HG03045 (cell line): ENCODE measurements at regions not wholly inside any gene's neighbourhood (a gene's known extent, or its start where the extent isn't known, plus 50 kb on each side); places are given as distances from the start of the nearest gene placed in this dataset.
"Not testable (repeated sequence)": the region's sequence is repeated elsewhere in the genome, so short reads cannot be mapped to it uniquely, and the experiment has no call there.

ENCODE experiments used
- ATAC-seq: cut with Tn5 transposase; IDR thresholded peaks from one replicate; pipeline ENCODE4 v1.9.1; 2021; ENCODE audit warnings: mild to moderate bottlenecking, moderate library complexity; ENCODE audit not compliant: unreplicated experiment

DNA sequence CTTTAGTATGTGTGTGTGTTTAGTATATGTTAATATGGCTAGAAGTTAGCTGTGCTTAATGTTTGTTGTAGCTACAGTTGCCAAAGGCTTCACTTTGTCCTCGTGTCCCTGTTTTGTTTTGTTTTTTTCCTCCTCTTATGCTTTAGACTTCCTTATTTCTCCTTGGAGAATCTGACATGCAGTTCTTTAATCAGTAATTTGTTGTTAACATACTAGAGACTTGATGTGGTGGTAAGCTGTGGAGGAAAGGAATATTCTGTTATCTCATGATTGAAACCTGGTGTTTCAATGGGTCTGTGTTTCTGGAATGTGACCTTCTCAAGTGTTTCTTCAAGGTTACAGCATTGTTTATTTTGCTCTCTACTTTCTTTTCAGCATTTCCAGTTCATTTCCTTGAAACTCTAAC is 515.6 kb upstream of the ST8SIA4 start:
- ATAC-seq: no peak

DNA sequence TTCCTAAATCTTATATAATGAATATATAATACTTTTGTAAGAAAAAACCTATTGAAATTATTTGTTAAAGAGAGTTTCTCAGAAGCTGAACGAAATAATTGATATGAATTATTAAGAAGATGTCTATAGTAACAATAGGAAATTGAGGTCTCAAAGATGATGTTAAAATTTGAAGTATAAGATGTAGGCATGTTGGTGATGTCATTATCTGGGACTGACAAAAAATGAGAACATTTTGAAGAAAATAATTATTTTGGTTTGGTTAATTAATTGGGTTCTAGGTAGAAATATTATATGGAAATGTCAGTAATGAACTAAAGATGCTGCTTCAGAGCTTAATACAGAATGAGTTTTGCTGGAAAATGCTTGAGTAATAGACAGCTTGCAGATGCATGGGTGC is 501.4 kb upstream of the ST8SIA4 start:
- no peak for ATAC-seq

DNA sequence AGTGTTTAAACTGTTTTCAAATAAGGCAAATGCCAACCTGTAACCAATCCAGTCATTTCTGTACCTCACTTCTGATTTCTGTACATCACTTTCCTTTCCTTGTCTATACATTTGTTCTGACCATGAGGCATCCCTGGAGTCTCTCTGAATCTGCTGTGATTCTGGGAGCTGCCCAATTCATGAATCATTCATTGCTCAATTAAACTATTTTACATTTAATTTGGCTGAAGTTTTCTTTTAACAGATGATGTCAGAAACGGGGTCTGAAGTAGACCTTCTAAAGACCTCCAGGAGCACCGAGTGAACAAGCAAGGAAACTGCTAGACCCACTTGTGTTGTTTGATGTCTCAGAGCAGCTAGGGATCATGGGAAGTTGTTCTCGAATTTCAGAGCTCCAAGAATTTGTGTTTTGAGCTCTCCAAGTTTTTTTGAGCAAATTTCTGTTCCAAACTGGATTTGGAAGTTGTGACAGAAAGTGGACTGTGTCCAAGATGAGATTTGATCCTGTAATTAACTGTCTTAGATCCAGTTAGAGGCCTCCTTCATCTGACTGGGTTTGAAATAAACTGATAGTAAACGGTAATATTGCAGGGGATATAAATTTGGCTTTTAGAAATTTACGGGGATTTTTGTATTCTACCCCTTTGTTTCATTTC is 490.8 kb upstream of the ST8SIA4 start:
- no peak for ATAC-seq

DNA sequence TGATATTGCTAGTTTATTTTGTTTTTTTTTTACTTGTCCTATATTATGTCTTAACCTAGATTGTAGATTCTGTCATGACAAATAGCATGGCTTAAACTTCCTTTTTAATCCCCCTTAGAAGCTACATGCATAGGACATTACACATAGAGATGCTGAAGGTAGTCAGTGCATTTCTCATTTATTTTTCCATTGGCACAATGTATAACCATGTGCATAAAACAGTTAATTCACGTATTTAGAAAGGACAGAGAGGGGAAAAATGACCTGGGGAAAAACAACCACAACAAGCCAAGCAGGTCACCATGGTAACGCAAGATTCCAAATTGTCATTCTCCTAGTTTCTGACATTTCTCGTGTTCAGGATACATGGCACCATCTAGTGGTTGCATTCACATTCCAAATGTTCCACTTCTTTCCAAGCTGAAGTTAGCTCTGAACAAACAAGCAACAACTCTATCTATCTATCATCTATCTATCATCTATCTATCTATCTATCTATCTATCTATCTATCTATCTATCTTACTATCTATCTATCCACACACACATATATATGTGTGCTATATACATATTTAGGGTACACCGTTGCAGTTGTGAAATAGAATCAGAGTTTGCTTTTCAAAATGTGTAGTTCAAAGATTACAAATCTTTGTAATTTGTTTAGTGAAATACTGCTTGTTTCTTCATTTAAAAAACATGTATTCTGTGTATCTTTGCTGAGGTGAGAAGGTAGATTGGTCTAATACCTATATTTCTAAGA is 487.2 kb upstream of the ST8SIA4 start:
- no peak for ATAC-seq

DNA sequence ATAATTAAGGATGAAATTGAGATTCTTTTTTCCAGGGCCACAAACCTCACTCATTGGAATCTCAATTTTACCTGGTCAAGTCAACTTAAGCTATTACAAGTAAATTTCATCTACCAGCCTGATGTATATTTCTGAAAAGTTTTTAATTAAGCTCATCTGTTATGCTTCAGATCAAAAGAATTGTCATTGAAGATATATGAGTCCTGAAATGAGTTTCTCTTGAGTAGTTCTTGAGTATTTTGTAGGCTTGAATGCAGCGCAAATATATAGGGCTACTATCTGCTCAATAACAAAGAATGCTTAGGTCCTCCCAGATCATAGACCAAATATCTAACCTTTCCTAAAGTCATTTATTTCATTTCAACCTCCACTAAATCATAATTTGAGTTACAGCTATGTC is 482.2 kb upstream of the ST8SIA4 start:
- no peak for ATAC-seq

DNA sequence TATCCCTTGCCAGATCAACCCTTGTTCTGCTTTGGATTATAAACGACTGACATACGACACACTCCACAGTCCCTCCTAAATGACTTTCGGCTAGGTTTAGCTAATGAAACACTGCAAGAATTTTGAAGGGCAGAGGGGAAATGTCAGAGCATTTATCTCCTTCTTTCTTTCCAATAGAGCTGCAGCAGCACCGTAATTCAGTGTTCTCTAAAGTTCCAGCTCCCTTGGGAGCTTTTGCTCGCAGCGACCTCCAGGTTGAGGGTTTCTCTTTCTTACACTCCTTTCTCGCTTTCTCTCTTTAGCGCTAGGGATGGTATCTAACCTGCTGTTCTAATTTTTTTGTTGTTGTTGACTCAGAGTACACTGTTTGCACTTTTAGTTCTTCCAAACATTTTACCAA is 467.1 kb upstream of the ST8SIA4 start:
- no peak for ATAC-seq

DNA sequence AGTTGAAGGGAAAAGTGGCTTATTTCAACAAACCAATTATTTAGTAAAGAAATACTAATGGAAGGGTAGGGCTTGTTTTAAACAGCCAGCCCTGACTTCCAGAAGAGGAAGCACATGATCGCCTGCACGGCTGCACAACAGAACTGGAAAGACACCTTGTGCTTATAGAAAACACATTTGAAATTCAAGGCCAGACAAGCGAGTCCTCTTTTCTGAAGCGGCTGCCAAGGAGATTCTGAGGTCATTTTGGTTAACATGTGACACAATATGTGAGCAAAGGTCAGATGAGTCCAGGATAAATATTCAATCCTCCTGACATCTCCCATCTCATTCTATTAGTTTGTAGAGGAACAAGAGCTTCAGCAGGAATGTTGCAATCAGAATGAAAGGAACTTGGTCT is 461.4 kb upstream of the ST8SIA4 start:
- no peak for ATAC-seq

DNA sequence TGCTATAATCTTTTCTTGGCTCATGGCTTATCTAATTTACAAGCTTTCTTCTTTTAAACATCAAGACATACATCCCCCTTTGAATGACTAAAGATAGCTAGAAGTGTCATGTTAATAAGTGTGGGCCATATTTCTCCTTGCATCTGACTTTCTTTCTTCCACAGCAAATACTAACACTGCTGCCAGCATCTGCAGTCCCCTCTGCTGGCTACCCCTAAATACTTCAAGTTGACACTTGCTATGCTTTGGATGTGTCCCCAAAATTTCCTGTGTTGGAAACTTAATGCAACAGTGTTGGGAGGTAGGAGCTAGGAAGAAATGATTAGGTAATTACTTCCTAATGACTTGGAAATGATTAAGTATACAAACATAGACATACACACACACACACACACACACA is 459.0 kb upstream of the ST8SIA4 start:
- ATAC-seq: no peak

DNA sequence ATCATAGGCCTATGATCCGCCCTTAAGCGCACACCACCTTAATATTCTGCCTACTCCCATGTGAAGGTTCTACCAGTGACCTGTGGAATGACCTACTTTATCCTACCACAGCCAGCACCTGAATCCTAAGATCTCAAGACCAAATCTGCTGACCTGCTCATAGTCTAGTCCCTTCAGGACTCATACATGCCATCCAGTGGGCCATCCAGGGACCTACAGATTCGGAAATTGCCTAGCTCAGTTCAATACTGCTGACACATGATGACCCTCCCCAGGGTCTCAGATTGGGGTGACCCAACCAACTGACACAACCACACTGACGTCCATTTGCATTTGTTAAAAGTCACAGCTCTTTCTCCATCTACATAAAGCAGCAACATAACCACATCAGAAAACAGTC is 443.8 kb upstream of the ST8SIA4 start:
- no peak for ATAC-seq

DNA sequence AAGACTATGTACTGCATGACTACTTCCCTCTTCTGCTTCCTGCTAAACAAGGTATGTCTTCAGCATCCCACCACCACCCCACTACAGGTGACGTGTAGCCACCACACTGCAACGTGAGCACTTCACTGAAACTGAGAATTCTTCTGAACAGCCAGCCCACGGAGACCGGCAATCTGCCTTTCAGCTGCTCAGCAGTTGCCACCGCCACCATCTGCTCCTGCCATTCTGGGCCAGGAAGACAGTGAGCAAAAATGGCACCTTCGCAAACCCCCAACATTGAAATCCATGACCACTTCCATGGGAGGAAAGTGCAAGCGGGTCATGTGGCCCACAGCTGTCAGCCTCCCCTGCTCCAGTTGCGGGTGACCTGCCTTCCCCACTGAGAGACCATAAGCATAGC is 443.4 kb upstream of the ST8SIA4 start:
- ATAC-seq: no peak

DNA sequence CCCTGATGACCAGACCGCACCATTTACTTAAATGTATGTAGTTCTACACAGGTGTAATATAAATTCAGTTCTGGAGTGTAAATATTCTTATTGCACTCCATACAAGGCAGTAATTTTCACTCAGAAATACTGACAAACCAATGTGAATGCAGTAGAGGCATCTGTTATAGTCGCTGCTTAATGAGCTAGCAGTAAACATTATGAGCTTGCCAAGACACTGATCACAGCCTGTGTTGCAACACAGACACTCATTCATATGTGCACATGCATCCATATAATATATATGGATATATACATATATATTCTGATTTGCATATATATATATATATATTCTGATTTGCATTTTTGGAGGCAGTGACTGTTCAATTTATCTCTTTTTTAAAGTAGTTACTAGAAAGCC is 435.1 kb upstream of the ST8SIA4 start:
- no peak for ATAC-seq

DNA sequence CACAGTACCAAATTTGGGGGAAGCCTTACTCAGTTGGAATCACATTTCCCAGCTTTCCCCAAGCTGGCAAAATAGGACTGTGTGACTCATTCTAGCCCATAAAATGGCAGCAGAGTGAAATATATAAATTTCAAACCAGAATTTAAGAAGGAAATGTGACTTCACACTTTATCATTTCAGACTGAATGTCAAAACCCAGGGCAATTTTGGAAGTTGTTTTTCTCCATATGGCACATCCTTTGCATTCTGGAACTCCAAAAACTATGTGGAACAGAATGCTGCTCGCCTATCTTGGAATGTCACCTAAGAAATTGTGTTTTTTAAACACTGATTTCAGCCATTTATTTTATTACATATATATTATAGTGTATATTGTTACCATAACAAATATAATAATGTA is 424.7 kb upstream of the ST8SIA4 start:
- ATAC-seq: no peak

DNA sequence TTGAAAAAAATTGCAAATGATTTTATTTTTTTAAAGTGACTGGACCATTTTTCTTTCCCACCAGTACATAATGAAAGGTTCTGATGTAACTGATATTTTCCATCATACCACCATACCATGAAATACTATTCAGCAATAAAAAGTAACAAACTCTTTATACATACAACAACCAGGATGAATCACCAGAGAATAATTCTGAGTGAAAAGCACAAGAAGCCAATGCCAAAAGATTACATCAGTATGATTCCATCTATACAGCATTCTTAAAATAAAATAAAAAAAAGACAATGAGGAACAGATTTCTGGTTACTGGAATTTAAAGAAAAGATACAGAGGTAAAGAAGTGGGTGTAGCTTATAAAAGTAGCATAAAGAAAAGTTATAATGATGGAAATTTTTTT is 423.7 kb upstream of the ST8SIA4 start:
- no peak for ATAC-seq

DNA sequence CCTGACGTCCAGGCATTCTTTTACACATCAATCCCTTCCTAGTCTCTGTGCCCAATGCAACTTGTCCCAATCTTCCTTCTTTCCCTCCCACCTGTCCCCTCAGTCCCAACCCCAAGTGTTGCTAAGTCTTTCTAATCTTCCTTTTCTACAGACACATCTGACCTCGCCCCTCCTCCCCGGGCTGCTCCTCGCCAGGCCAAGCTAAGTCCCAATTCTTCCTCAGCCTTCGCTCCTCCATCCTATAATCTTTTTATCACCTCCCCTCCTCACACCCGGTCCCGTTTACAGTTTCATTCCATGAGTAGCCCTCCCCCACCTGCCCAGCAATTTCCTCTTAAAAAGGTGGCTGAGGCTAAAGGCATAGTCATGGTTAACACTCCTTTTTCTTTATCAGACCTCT is 413.3 kb upstream of the ST8SIA4 start:
- not testable (repeated sequence) for ATAC-seq

DNA sequence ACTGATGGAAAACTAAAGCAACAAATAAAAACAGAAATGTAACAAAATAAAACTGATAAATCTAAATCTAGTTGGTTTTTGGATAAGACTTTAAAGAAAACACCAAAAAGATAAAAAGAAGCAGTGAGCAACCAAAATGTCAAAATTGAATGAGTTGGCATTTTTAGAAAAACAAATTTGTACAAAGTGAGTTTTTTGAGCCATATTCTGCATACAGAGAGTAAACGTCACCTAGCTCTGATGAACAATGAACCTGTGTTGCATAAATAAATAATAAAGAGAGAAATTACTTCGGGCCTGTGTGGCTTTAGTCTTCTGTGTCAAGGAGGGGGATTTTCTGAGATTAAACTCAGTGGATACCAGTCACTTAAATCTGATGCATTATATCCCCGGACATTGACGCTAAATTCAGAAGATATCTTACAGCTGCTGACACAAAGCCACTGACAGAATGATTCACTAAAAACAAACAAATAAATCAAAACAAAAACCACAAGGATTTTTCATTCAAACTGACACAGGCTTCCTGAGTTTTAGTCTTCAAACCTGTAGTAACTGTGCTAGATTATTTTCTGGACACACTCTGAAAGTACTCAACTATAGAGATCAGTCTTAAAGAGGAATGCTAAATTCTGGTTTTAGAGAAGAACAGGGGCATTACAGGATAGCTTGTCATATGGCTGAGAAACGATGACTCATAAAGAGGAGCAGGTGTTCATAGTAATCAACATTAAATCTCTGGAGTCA is 403.5 kb upstream of the ST8SIA4 start:
- no peak for ATAC-seq

DNA sequence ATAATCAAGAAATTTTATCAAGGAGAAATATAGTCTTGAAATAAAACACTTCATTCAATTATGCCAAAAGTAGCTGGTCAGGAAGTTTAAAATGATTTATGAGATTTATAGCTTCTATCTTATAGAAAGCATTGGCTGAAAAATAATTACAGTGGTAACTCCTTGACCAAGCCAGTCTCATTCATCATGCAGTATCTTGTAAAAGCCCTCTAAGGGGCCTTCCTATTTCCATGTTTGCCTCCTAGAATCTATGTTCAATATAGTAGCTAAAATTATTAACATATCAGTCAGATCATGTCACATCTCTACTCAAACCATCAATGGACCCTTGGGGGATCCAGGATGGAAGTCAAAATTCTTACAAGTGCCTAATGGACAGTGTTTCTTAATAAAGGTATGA is 393.4 kb upstream of the ST8SIA4 start:
- no peak for ATAC-seq

DNA sequence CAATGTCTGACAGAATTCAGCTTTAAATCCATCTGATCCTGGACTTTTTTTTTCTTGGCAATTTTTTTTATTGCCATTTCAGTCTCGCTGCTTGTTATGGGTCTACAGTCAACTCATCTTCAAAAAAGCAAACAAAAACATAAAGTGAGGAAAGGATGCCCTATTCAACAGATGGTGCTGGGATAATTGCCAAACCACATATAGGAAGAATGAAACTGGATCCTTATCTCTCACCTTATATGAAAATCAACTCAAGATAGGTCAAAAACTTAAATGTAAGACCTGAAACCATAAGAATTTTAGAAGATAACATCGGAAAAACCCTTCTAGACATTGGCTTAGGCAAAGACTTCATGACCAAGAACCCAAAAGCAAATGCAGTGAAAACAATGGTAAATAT is 389.1 kb upstream of the ST8SIA4 start:
- ATAC-seq: no peak

DNA sequence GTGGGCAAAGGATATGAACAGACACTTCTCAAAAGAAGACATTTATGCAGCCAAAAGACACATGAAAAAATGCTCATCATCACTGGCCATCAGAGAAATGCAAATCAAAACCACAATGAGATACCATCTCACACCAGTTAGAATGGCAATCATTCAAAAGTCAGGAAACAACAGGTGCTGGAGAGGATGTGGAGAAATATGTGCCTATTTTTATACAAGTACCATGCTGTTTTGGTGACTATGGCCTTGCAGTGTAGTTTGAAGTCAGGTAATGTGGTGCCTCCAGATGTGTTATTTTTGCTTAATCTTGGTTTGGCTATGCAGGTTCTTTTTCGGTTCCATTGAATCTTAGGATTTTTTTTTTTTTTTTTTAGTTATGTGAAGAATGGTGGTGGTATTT is 387.7 kb upstream of the ST8SIA4 start:
- not testable (repeated sequence) for ATAC-seq

DNA sequence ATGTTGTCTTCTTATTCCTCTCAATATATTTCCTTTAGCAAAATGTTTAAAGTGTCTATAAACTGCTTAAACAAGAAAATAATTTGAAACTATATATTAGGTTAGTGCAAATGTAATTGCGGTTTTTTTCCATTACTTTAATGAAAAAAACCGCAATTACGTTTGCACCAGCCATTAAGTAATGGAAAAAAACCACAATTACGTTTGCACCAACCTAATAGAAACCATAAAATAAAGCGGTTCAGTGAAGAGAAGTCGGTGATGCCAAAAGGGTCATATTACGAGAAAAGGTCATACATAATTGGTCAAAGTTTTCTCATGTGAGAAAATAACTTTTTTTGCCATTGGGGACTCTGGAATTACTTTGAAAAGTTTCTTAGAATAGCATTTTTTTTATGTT is 385.6 kb upstream of the ST8SIA4 start:
- ATAC-seq: no peak

DNA sequence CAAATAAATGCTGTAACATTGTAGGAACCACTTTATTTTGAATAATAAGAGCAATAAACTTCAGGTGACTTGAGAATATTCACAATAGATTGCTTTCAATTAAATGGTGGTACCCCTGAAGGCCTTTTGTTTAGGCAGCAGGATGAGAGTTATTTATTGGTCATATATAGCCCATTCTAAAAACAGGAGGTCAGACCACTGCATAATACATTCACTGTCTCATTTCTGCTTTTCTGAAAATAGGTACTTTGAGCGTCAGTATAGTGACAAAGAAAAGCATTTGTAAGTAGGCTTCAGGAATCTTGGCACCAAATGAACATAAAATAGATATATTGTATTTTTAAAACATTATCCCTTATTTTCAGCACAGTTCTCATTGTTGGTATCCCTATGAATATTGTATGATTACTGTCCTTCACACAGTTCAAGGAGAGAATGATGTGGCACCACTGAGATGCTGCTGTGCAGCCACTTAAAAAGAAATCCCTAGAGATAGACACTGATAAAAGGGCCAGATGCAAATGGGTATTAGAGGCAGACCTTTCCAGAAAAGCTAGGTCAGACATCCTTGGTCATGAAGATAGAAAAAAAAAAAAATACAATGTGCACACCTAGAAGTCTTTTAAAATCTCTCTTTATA is 381.8 kb upstream of the ST8SIA4 start:
- no peak for ATAC-seq

DNA sequence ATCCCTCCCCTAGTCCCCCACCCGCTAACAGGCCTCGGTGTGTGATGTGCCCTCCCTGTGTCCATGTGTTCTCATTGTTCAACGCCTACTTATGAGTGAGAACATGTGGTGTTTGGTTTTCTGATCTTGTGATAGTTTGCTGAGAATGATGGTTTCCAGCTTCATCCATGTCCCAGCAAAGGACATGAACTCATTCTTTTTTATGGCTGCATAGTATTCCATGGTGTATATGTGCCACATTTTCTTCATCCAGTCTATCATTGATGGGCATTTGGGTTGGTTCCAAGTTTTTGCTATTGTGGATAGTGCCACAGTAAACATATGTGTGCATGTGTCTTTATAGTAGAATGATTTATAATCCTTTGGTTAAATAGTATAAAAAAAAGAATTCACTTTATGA is 380.9 kb upstream of the ST8SIA4 start:
- not testable (repeated sequence) for ATAC-seq

DNA sequence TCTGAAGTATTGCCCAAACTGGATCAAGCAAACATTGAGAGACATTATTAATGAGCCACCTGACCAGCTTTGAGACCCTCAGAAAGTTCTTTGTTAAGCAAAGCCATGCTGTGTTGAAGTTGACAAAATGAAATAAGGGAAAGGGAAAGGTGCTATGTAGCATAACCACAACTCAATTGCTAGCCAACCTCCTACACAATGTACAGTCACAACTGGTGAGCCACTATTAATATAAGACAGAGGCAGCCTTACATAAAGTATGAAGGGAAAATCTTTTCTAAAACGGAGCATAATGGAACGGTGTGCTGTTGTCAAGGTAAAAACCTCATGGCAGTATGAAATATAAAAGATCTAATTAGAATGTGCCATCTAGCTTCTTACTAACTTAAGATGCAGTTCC is 375.8 kb upstream of the ST8SIA4 start:
- no peak for ATAC-seq
